ENCODE measurements at regions not wholly inside any gene's neighbourhood (a gene's known extent, or its start where the extent isn't known, plus 50 kb on each side); places are given as distances from the start of the nearest gene placed in this dataset.

GRCh38 chr20:48324744-48325143 is 503.1 kb downstream of the PREX1 start:
- DNase-seq, result no peak

GRCh38 chr20:48321271-48321670 is 506.5 kb downstream of the PREX1 start:
- DNase-seq, result no peak

GRCh38 chr20:48319943-48320584 is 507.7 kb downstream of the PREX1 start:
- no peak for DNase-seq

GRCh38 chr20:48317578-48317977 is 510.2 kb downstream of the PREX1 start:
- DNase-seq, result no peak

GRCh38 chr20:48314925-48315592 is 512.7 kb downstream of the PREX1 start:
- no peak for DNase-seq

GRCh38 chr20:48313324-48313723 is 514.5 kb downstream of the PREX1 start:
- no peak for DNase-seq

- no peak for DNase-seq
These were observed 515.8 kb downstream of the PREX1 start for GRCh38 chr20:48311956-48312355.

GRCh38 chr20:48310305-48310704 is 517.5 kb downstream of the PREX1 start:
- no peak for DNase-seq

- DNase-seq, result no peak
These were observed 518.5 kb downstream of the PREX1 start for GRCh38 chr20:48309293-48309692.

GRCh38 chr20:48308882-48309281 is 518.9 kb downstream of the PREX1 start:
- no peak for DNase-seq

GRCh38 chr20:48308232-48308781 is 519.5 kb downstream of the PREX1 start:
- DNase-seq, result no peak

- DNase-seq, result no peak
These were observed 520.5 kb downstream of the PREX1 start for GRCh38 chr20:48307277-48307676.

GRCh38 chr20:48302844-48303542 is 517.7 kb upstream of the SULF2 start:
- DNase-seq, result no peak

GRCh38 chr20:48302149-48302548 is 516.9 kb upstream of the SULF2 start:
- no peak for DNase-seq

- no peak for DNase-seq
These were observed 515.9 kb upstream of the SULF2 start for GRCh38 chr20:48301189-48301588.

- DNase-seq, result no peak
These were observed 515.2 kb upstream of the SULF2 start for GRCh38 chr20:48300529-48300928.

GRCh38 chr20:48298851-48299484 is 513.7 kb upstream of the SULF2 start:
- no peak for DNase-seq

- no peak for DNase-seq
These were observed 513.2 kb upstream of the SULF2 start for GRCh38 chr20:48298433-48298832.

GRCh38 chr20:48295966-48296421 is 510.7 kb upstream of the SULF2 start:
- no peak for DNase-seq

GRCh38 chr20:48295445-48295903 is 510.2 kb upstream of the SULF2 start:
- no peak for DNase-seq

GRCh38 chr20:48294942-48295341 is 509.7 kb upstream of the SULF2 start:
- no peak for DNase-seq

GRCh38 chr20:48294196-48294595 is 508.9 kb upstream of the SULF2 start:
- no peak for DNase-seq

GRCh38 chr20:48293671-48294070 is 508.4 kb upstream of the SULF2 start:
- no peak for DNase-seq
